ENCODE measurements at regions not wholly inside any gene's neighbourhood (a gene's known extent, or its start where the extent isn't known, plus 50 kb on each side); places are given as distances from the start of the nearest gene placed in this dataset.
A peak's percentile ranks its signal among the peaks of the same experiment; 100 is the strongest.
"Not testable (repeated sequence)": the region's sequence is repeated elsewhere in the genome, so short reads cannot be mapped to it uniquely, and the experiment has no call there.

- no peaks in the 10 kb centered on the region for H3K36me3 ChIP-seq (ENCODE audit: control insufficient read depth, insufficient read depth, low read length)
- H3K4me3 ChIP-seq (ENCODE audit: extremely low read depth, insufficient read depth, low read length, poor library complexity, severe bottlenecking) = no peak overlapping the region
- WGBS, 2 experiments (ENCODE audit: insufficient coverage in 2 of 2) = no CpG with 5 or more reads among the region's 3 CpGs
- H3K9me3 ChIP-seq (ENCODE audit: control insufficient read depth, low read length) = peaks cover 15% of the 10 kb centered on the region
- no peaks in the 10 kb centered on the region for H3K4me1 ChIP-seq (ENCODE audit: control insufficient read depth, insufficient read depth, low read length, poor library complexity, severe bottlenecking)
- H3K27ac ChIP-seq (ENCODE audit: low read depth, low read length, severe bottlenecking) = no peak overlapping the region
Observed at GRCh38 chr6:40669343-40669742, 82.2 kb upstream of the LRFN2 start.

- Histone ChIP-seq H3K4me1 (ENCODE audit: control insufficient read depth, insufficient read depth, low read length, poor library complexity, severe bottlenecking) (no peaks in the 10 kb centered on the region), H3K36me3 (ENCODE audit: control insufficient read depth, insufficient read depth, low read length) (no peaks in the 10 kb centered on the region), H3K4me3 (ENCODE audit: extremely low read depth, insufficient read depth, low read length, poor library complexity, severe bottlenecking) (no peak overlapping the region), H3K27ac (ENCODE audit: low read depth, low read length, severe bottlenecking) (no peak overlapping the region), H3K9me3 (ENCODE audit: control insufficient read depth, low read length) (peaks cover 22% of the 10 kb centered on the region)
- WGBS, 2 experiments (ENCODE audit: insufficient coverage in 2 of 2) = 86 to 100% methylated on average over 2 of the region's 2 CpGs
Observed at GRCh38 chr6:40668203-40668602, 81.0 kb upstream of the LRFN2 start.

GRCh38 chr6:40666530-40666929, 79.4 kb upstream of the LRFN2 start:
- 88% methylated on average over 4 of the region's 4 CpGs for WGBS, 2 experiments (ENCODE audit: insufficient coverage in 2 of 2)
- Histone ChIP-seq H3K4me1 (ENCODE audit: control insufficient read depth, insufficient read depth, low read length, poor library complexity, severe bottlenecking) (no peaks in the 10 kb centered on the region), H3K36me3 (ENCODE audit: control insufficient read depth, insufficient read depth, low read length) (no peaks in the 10 kb centered on the region), H3K27ac (ENCODE audit: low read depth, low read length, severe bottlenecking) (no peak overlapping the region), H3K9me3 (ENCODE audit: control insufficient read depth, low read length) (peaks cover 22% of the 10 kb centered on the region), H3K4me3 (ENCODE audit: extremely low read depth, insufficient read depth, low read length, poor library complexity, severe bottlenecking) (no peak overlapping the region)

- 88% methylated on average over 1 of the region's 2 CpGs; no CpG with 5 or more reads in 1 of the 2 experiments for WGBS, 2 experiments (ENCODE audit: insufficient coverage in 2 of 2)
- Histone ChIP-seq H3K27ac (ENCODE audit: low read depth, low read length, severe bottlenecking) (no peak overlapping the region), H3K4me1 (ENCODE audit: control insufficient read depth, insufficient read depth, low read length, poor library complexity, severe bottlenecking) (no peaks in the 10 kb centered on the region), H3K9me3 (ENCODE audit: control insufficient read depth, low read length) (peaks cover 22% of the 10 kb centered on the region), H3K4me3 (ENCODE audit: extremely low read depth, insufficient read depth, low read length, poor library complexity, severe bottlenecking) (no peak overlapping the region), H3K36me3 (ENCODE audit: control insufficient read depth, insufficient read depth, low read length) (no peaks in the 10 kb centered on the region)
Observed at GRCh38 chr6:40661726-40662125, 74.6 kb upstream of the LRFN2 start.

- 88 to 94% methylated on average over 4 to 5 of the region's 5 CpGs for WGBS, 2 experiments (ENCODE audit: insufficient coverage in 2 of 2)
- not testable (repeated sequence) for H3K27ac ChIP-seq (ENCODE audit: low read depth, low read length, severe bottlenecking); H3K36me3 ChIP-seq (ENCODE audit: control insufficient read depth, insufficient read depth, low read length); H3K9me3 ChIP-seq (ENCODE audit: control insufficient read depth, low read length); H3K4me3 ChIP-seq (ENCODE audit: extremely low read depth, insufficient read depth, low read length, poor library complexity, severe bottlenecking); H3K4me1 ChIP-seq (ENCODE audit: control insufficient read depth, insufficient read depth, low read length, poor library complexity, severe bottlenecking)
Observed at GRCh38 chr6:40656772-40657171, 69.6 kb upstream of the LRFN2 start.

GRCh38 chr6:40654828-40655227, 67.7 kb upstream of the LRFN2 start:
- Histone ChIP-seq H3K36me3 (ENCODE audit: control insufficient read depth, insufficient read depth, low read length) (no peaks in the 10 kb centered on the region), H3K4me3 (ENCODE audit: extremely low read depth, insufficient read depth, low read length, poor library complexity, severe bottlenecking) (no peak overlapping the region), H3K9me3 (ENCODE audit: control insufficient read depth, low read length) (no peaks in the 10 kb centered on the region), H3K4me1 (ENCODE audit: control insufficient read depth, insufficient read depth, low read length, poor library complexity, severe bottlenecking) (no peaks in the 10 kb centered on the region), H3K27ac (ENCODE audit: low read depth, low read length, severe bottlenecking) (no peak overlapping the region)
- WGBS, 2 experiments (ENCODE audit: insufficient coverage in 2 of 2) = 90 to 100% methylated on average over 1 of the region's 1 CpG

- 89 to 98% methylated on average over 4 to 5 of the region's 6 CpGs for WGBS, 2 experiments (ENCODE audit: insufficient coverage in 2 of 2)
- Histone ChIP-seq H3K4me3 (ENCODE audit: extremely low read depth, insufficient read depth, low read length, poor library complexity, severe bottlenecking) (no peak overlapping the region), H3K4me1 (ENCODE audit: control insufficient read depth, insufficient read depth, low read length, poor library complexity, severe bottlenecking) (no peaks in the 10 kb centered on the region), H3K36me3 (ENCODE audit: control insufficient read depth, insufficient read depth, low read length) (no peaks in the 10 kb centered on the region), H3K27ac (ENCODE audit: low read depth, low read length, severe bottlenecking) (no peak overlapping the region), H3K9me3 (ENCODE audit: control insufficient read depth, low read length) (no peaks in the 10 kb centered on the region)
Observed at GRCh38 chr6:40645043-40645442, 57.9 kb upstream of the LRFN2 start.

- Histone ChIP-seq H3K4me3 (ENCODE audit: extremely low read depth, insufficient read depth, low read length, poor library complexity, severe bottlenecking) (no peak overlapping the region), H3K4me1 (ENCODE audit: control insufficient read depth, insufficient read depth, low read length, poor library complexity, severe bottlenecking) (no peaks in the 10 kb centered on the region), H3K9me3 (ENCODE audit: control insufficient read depth, low read length) (no peaks in the 10 kb centered on the region), H3K27ac (ENCODE audit: low read depth, low read length, severe bottlenecking) (no peak overlapping the region), H3K36me3 (ENCODE audit: control insufficient read depth, insufficient read depth, low read length) (no peaks in the 10 kb centered on the region)
- WGBS, 2 experiments (ENCODE audit: insufficient coverage in 2 of 2) = 100% methylated on average over 1 of the region's 1 CpG
Observed at GRCh38 chr6:40642837-40643236, 55.7 kb upstream of the LRFN2 start.

GRCh38 chr6:40642190-40642589, 55.0 kb upstream of the LRFN2 start:
- H3K27ac ChIP-seq (ENCODE audit: low read depth, low read length, severe bottlenecking) = no peak overlapping the region
- H3K4me3 ChIP-seq (ENCODE audit: extremely low read depth, insufficient read depth, low read length, poor library complexity, severe bottlenecking) = no peak overlapping the region
- H3K4me1 ChIP-seq (ENCODE audit: control insufficient read depth, insufficient read depth, low read length, poor library complexity, severe bottlenecking) = no peaks in the 10 kb centered on the region
- no peaks in the 10 kb centered on the region for H3K9me3 ChIP-seq (ENCODE audit: control insufficient read depth, low read length)
- no peaks in the 10 kb centered on the region for H3K36me3 ChIP-seq (ENCODE audit: control insufficient read depth, insufficient read depth, low read length)
- WGBS, 2 experiments (ENCODE audit: insufficient coverage in 2 of 2) = 88 to 96% methylated on average over 4 to 5 of the region's 5 CpGs

GRCh38 chr6:40640599-40641227, 53.5 kb upstream of the LRFN2 start:
- 58 to 71% methylated on average over 5 to 11 of the region's 16 CpGs for WGBS, 2 experiments (ENCODE audit: insufficient coverage in 2 of 2)

More at GRCh38 chr6:40640599-40641227, 53.5 kb upstream of the LRFN2 start:
- H3K4me3 ChIP-seq (ENCODE audit: extremely low read depth, insufficient read depth, low read length, poor library complexity, severe bottlenecking) = no peak overlapping the region
- H3K9me3 ChIP-seq (ENCODE audit: control insufficient read depth, low read length) = no peaks in the 10 kb centered on the region
- no peaks in the 10 kb centered on the region for H3K36me3 ChIP-seq (ENCODE audit: control insufficient read depth, insufficient read depth, low read length)
- peak overlapping the region; percentile 29 for H3K27ac ChIP-seq (ENCODE audit: low read depth, low read length, severe bottlenecking)
- no peaks in the 10 kb centered on the region for H3K4me1 ChIP-seq (ENCODE audit: control insufficient read depth, insufficient read depth, low read length, poor library complexity, severe bottlenecking)

Measured in mesodermal cell (in vitro differentiated cells).